GM21447 (cell line): ENCODE measurements at regions not wholly inside any gene's neighbourhood (a gene's known extent, or its start where the extent isn't known, plus 50 kb on each side); places are given as distances from the start of the nearest gene placed in this dataset.

Experiments used
- ATAC-seq: cut with Tn5 transposase; IDR thresholded peaks from one replicate; pipeline ENCODE4 v1.9.1; 2021; ENCODE audit not compliant: unreplicated experiment

GRCh38 chr1:38303843-38304242, 257.2 kb upstream of the POU3F1 start:
- no peak for ATAC-seq

- ATAC-seq: no peak
Observed at GRCh38 chr1:38301040-38301439, 254.4 kb upstream of the POU3F1 start.

DNA sequence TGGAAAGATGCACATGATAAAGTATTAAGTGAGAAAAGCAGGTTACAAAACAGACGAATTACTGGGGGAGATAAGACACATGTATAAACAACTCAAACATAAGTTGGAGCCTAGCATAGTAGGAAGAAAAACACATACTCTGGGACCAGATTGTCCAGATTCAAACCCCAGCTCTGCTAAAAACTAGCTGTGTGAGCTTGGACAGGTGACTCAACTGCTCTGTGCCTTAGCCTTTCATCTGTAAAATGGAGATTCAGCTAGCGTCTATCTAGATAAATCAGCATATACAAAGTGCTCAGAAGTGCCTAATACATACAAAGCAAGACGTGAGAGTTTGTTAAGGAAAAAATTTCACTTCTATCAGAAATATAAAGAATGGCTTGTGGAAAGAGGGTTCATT, 254.0 kb upstream of the POU3F1 start:
- ATAC-seq: no peak

DNA sequence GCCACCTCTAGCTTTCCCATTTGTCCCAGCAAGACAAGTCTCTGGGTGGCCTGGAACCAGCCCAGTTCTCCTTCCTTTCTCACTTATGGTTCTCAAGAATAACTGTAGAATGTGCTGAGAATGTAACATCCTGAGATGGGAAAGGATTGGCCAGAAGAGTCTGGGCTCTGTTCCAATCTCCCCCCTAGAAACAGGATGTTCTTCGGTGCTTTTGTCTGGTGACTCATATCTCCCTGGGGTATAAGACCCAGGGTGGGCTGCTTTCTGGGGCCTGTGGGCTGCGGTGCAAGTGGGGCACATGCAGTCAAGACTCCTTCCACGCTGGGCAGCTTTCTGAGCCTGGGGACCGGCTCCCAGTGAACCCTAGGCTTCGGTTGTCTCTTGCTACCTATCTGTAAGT, 251.2 kb upstream of the POU3F1 start:
- ATAC-seq: no peak

DNA sequence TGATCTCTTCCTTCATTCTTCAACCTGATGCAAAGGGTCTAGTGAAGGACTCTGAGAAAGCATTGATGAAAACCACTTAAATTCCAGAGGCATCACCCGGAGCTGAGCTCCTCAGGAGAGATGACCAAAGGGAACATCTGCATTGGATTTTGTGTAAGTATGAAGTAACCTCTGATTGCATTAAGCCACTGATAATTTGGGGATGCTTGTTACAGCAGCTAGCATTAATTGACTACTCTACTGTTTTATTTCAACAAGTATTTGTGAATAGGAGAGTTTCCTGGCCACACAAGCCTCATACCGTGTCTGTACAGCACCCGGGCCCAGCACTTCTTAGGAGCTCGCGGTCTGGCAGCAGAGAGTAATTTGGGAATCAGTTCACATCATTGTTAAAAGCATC, 250.7 kb upstream of the POU3F1 start:
- no peak for ATAC-seq

DNA sequence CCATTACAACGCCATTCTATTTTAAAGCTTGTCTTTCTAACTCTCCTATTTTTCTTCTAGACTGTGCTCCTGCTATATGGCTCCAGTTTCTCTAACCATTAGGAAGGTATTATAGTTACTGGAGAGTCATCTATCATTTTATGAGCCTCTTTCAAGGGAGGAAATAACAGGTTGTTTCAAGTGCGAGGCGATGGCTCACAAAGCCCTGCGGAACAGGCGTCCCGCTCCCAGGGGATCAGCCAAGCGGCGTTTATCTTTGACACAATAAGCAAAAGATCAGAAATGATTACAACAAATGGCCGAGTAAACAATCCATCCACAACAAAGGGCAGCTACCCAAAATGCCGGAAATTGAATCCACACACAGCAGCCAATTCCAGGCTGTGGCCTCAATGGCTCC, 249.5 kb upstream of the POU3F1 start:
- ATAC-seq: no peak

DNA sequence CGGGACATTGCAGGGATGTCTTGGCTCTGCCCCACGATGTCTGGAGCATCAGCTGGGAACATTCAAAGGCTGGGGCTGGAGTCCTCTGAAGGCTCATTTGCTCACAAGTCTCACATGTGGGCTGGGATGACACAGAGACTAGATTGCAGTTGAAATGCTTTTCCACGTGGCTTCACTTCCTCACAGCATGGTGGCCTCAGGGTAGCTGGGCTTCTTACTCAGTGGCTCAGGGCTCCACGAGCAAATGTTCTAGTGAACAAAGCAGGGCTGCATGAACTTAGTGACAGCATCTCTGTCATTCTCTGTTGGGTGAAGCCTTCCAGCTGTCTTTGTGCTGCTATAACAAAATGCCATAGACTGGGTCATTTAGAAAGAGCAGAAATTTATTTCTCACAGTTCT, 247.0 kb upstream of the POU3F1 start:
- no peak for ATAC-seq

DNA sequence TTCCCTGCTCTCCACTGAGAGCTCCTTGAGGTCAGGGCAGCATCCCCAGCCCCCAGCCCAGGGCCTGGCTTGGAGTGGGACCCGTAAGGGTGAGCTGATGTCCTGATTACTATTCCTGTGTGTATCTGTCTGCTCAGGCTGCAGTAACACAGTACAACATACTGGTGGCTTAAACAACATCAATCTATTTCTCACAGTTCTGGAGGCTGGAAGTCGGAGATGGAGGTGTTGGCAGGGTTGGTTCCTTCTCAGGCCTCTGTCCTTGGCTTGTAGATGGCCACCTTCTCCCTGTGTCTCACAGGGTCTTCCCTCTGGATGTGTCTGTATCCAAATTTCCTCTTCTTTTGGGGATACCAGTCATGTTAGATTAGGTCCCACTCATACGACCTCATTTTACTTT, 246.4 kb upstream of the POU3F1 start:
- no peak for ATAC-seq

- no peak for ATAC-seq
Observed at GRCh38 chr1:38291906-38292521, 245.4 kb upstream of the POU3F1 start.

DNA sequence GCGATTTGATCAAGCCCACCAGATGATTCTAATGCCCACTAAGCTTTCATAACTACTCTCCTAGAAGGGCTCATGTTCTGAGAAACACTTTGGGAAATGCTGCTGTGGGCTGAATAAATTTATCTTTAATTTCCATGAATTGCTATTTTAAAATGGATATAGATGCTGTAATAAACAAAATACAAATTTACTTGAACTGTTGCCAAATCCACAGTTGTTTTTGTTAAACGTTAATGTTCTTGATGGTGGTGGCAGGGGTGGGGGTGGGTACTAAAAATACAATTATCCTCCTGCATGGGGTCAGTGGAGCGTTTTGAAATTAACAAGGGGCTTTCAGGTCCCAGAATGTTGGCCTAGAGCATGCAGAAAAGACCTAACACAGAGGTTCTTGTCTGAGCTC, 244.7 kb upstream of the POU3F1 start:
- ATAC-seq: no peak

GRCh38 chr1:38289034-38289433, 242.4 kb upstream of the POU3F1 start:
- no peak for ATAC-seq

DNA sequence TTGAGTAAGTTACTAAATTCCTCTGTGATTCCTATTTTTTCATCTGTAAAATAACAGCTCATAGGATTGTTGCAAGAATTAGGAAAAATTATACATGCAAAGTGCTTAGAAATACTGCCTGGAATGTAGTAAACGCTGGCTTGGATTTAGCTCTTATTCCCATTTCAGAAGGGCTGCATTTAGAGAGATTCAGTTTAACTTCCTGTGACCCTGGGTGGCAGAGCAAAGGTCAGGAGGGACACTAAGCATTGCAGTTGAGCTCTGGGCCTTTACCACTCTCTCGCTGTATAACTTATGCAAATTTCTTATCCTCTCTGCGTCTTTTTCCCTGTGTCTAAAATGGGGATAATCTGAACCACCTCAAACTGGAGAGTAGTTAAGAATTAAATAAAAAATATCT, 241.0 kb upstream of the POU3F1 start:
- ATAC-seq: no peak

GRCh38 chr1:38287036-38287435, 240.4 kb upstream of the POU3F1 start:
- ATAC-seq: no peak

- no peak for ATAC-seq
Observed at GRCh38 chr1:38285807-38286530, 239.4 kb upstream of the POU3F1 start.

GRCh38 chr1:38284953-38285352, 238.4 kb upstream of the POU3F1 start:
- ATAC-seq: no peak

GRCh38 chr1:38283696-38284470, 237.3 kb upstream of the POU3F1 start:
- ATAC-seq: no peak

- no peak for ATAC-seq
Observed at GRCh38 chr1:38279148-38279547, 232.6 kb upstream of the POU3F1 start.

GRCh38 chr1:38277646-38278045, 231.1 kb upstream of the POU3F1 start:
- ATAC-seq: no peak

GRCh38 chr1:38275960-38276359, 229.4 kb upstream of the POU3F1 start:
- ATAC-seq: no peak

DNA sequence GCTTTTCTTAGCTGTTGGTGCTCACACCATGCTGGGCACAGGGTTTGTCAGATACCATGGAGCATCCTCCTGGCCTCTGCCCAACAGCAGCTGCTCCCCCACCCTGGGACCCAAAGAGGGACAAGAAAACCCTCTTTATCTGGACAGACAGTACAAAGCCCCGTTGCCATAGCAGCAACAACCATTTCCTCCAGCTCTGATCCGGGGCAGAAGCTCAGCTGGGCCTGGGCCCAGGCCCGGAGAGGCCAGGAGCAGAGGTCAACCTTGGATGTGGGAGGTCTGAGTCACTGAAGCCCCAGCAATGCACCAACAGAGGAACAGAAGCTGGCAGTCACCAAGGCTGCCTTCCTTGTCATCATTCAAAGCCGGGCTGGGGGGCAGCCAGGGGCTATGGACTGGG, 228.4 kb upstream of the POU3F1 start:
- no peak for ATAC-seq

GRCh38 chr1:38273196-38273804, 226.7 kb upstream of the POU3F1 start:
- ATAC-seq: no peak

DNA sequence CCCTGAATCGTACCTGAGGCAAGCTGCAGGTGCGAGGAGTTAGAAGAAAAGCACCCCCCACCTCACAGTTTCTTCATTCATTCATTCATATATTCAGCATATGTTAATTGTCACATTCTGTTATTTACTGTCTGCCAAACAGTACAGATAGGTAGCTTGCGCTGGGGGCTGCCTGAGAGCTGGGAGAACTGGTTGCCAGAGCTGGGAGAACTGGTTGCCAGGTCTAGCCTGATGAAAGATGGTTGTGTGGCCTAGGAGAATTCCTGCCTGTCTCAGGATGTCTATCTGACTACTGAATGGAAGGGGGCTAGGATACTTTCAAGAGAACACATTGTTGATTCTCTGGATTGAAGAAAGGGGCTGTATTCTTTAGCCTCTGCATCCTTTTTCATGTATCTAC, 225.9 kb upstream of the POU3F1 start:
- ATAC-seq: no peak
